ENCODE measurements at regions not wholly inside any gene's neighbourhood (a gene's known extent, or its start where the extent isn't known, plus 50 kb on each side); places are given as distances from the start of the nearest gene placed in this dataset.

GRCh38 chr20:48166082-48166835, 381.0 kb upstream of the SULF2 start:
- TF ChIP-seq POLR2A (IDR thresholded peaks at IDR 0.05; ENCODE audit: low read depth, low read length): no peak
- no peak for TF ChIP-seq POLR2AphosphoS5 (IDR thresholded peaks at IDR 0.05; ENCODE audit: low read depth, low read length)
